Glutamatergic neuron (in vitro differentiated cells): ENCODE measurements at regions not wholly inside any gene's neighbourhood (a gene's known extent, or its start where the extent isn't known, plus 50 kb on each side); places are given as distances from the start of the nearest gene placed in this dataset.
A peak's percentile ranks its signal among the peaks of the same experiment; 100 is the strongest.

Source experiments
- DNase-seq: peaks from one replicate; pipeline ENCODE4 v3.0.0; 2022
- H3K27ac Mint-ChIP-seq: one replicate; pipeline ENCODE4 v1.8.0; 2020; ENCODE audit warnings: mild to moderate bottlenecking, mixed read lengths, inconsistent platforms; ENCODE audit not compliant: unreplicated experiment
- H3K27me3 Mint-ChIP-seq: one replicate; pipeline ENCODE4 v1.8.0; 2020; ENCODE audit warnings: mild to moderate bottlenecking, moderate library complexity, mixed read lengths, inconsistent platforms; ENCODE audit not compliant: unreplicated experiment
- H3K36me3 Mint-ChIP-seq: one replicate; pipeline ENCODE4 v1.8.0; 2020; ENCODE audit warnings: mild to moderate bottlenecking, mixed read lengths, inconsistent platforms; ENCODE audit not compliant: unreplicated experiment
- H3K4me1 Mint-ChIP-seq: one replicate; pipeline ENCODE4 v1.8.0; 2020; ENCODE audit warnings: mild to moderate bottlenecking, low read depth, mixed read lengths, inconsistent platforms; ENCODE audit not compliant: unreplicated experiment
- H3K4me3 Mint-ChIP-seq: one replicate; pipeline ENCODE4 v1.8.0; 2020; ENCODE audit warnings: mild to moderate bottlenecking, mixed read lengths, inconsistent platforms; ENCODE audit not compliant: unreplicated experiment
- H3K9me3 Mint-ChIP-seq: one replicate; pipeline ENCODE4 v1.8.0; 2020; ENCODE audit warnings: mild to moderate bottlenecking, moderate library complexity, mixed read lengths, inconsistent platforms; ENCODE audit not compliant: unreplicated experiment
- TF ChIP-seq, protein P1 (sequence below): fragments of 200-600 bp; sonication (generic); IDR thresholded peaks from one replicate; pipeline ENCODE4 v1.5.0; 2021; ENCODE audit not compliant: partially characterized antibody, unreplicated experiment

DNA sequence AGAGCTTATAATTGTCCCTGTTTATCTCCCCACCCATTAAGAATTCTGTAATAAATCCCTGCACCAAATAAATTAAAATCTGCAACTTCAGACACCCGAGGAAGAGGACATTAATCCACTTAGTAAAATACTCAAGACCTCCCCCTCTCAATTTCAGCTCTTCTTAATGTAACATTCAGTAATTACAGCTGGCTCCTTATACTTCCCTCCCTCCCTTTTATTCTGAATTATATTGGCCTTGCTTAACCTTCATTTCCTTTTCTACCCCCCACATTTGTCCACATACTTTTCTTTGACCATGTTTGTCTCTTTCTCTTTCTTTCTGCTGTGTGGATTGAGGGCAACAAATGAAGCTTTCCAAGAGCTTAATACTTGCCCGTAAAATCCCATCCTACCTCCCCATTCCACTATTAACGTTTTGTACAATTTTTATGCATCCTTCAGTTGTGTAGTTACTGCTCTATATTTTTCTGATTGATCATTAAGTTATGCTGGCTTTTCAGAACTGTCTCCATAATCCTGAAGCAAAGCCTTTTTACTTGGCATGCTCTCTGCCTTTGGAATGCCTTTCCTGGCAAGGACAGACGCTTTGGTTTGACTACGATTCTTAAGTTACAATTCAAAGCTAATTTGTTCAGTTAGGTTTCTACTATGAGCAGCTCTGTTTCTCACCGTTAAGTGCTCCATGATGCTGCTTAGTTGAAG, 580.1 kb downstream of the ZEB2 start:
- no peaks in the 10 kb centered on the region for H3K36me3 Mint-ChIP-seq
- peaks cover 35% of the 10 kb centered on the region for H3K4me1 Mint-ChIP-seq
- H3K27ac Mint-ChIP-seq = no peak overlapping the region
- no peak overlapping the region for H3K4me3 Mint-ChIP-seq
- no peaks in the 10 kb centered on the region for H3K27me3 Mint-ChIP-seq
- no peak for DNase-seq
- H3K9me3 Mint-ChIP-seq = peaks cover 12% of the 10 kb centered on the region
- TF ChIP-seq, protein P1, sequence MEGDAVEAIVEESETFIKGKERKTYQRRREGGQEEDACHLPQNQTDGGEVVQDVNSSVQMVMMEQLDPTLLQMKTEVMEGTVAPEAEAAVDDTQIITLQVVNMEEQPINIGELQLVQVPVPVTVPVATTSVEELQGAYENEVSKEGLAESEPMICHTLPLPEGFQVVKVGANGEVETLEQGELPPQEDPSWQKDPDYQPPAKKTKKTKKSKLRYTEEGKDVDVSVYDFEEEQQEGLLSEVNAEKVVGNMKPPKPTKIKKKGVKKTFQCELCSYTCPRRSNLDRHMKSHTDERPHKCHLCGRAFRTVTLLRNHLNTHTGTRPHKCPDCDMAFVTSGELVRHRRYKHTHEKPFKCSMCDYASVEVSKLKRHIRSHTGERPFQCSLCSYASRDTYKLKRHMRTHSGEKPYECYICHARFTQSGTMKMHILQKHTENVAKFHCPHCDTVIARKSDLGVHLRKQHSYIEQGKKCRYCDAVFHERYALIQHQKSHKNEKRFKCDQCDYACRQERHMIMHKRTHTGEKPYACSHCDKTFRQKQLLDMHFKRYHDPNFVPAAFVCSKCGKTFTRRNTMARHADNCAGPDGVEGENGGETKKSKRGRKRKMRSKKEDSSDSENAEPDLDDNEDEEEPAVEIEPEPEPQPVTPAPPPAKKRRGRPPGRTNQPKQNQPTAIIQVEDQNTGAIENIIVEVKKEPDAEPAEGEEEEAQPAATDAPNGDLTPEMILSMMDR = no peak

DNA sequence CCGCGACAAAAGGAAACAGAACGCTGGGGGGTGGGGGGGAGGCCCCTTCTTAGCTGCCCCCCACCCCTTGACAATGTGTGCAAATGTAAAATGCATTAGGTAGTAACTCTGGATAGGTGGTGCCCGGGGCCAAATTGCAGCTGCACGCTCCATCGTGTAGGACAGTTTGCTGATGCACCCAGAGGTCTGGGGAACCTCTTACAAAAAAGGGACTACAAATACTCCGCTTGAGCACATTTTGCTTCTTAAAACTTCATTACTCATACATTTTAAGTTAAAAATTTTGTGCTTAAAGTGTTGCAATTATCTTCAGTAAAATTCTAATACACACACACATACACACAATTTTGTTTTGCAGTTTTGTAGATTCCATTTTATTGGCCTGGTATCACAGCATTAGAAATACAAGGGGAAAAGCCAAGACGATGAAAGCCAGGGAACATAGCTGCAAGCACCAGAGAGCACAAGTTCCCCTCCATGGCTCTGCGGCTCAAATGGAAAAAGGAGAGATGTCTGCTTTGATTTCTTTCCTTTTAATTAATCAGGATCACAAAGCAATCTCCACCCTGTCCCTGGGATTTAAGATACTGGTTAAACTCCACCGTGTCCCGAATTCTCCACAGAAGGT, 582.1 kb downstream of the ZEB2 start:
- peak overlapping the region; percentile 76 for H3K4me3 Mint-ChIP-seq
- TF ChIP-seq, protein P1 = no peak
- H3K27me3 Mint-ChIP-seq = no peaks in the 10 kb centered on the region
- H3K9me3 Mint-ChIP-seq = peaks cover 12% of the 10 kb centered on the region
- peaks cover 35% of the 10 kb centered on the region for H3K4me1 Mint-ChIP-seq
- no peak overlapping the region for H3K27ac Mint-ChIP-seq
- DNase-seq = no peak
- H3K36me3 Mint-ChIP-seq = no peaks in the 10 kb centered on the region

DNA sequence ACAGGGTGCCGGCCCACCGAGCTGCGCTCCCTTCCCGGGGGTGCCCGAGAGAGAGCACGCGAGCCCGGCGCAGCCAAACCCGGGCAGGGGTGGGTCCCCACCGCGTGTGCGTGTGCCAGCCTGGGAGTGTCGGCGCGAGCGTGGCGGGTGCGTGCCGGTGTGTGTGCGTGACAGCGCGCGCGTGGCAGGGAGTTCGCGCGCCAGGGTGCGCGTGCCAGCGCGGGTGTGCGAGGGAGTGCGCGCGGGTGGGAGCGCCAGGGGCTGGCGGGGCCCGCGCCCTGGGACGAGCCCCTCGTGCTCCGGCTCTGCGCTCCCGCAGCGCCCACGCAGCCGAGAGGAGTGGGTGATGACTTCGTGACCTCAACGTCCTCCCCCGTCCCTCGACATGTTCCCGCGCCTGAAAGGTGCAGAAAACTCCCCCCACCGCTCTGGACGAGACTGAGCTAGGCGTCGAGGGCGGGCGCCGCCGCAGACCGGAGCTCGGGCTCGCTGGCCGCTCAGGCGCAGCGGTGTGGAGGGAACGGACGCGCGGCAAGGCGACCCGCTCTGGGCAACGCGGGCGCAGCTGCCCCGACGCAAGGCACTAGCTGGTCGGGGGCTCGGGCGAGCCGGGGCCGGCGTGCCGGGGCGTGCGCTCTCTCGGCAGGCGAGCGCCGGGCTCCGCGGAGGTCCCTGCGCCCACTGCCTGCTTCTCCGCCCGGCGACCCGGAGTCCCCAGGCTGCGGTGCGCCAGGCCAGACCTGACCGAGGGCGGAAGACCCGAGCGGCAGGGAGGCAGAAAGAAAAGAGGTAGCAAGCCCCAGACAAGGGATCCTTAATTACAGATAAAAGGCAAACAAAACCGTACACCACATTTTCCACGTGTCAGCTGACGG, 582.8 kb downstream of the ZEB2 start:
- H3K4me1 Mint-ChIP-seq = peaks cover 29% of the 10 kb centered on the region

DNA sequence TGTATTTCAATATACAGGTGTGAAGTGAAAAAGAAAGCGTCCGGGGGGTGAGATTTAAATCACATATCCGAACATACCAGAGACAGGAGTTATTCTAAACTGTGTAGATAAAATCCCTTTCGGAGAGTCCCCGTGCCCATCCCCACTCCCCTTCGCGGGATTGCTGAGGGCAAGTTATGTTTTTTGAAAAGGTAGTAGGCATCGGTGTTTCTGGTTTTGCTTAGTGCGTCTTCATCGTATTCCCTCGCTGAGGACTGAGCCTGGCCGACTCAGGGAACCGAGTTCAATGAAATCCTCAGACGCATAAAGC, 583.4 kb downstream of the ZEB2 start:
- no peaks in the 10 kb centered on the region for H3K27me3 Mint-ChIP-seq
- H3K27ac Mint-ChIP-seq = peak overlapping the region; percentile 40
- H3K4me3 Mint-ChIP-seq = peak overlapping the region; percentile 74
- H3K4me1 Mint-ChIP-seq = peaks cover 28% of the 10 kb centered on the region
- DNase-seq = no peak
- no peaks in the 10 kb centered on the region for H3K36me3 Mint-ChIP-seq
- TF ChIP-seq, protein P1 = no peak
- H3K9me3 Mint-ChIP-seq = peaks cover 12% of the 10 kb centered on the region

More for the DNA sequence above, 582.8 kb downstream of the ZEB2 start:
- TF ChIP-seq, protein P1 = no peak
- Mint-ChIP-seq H3K36me3 (no peaks in the 10 kb centered on the region), H3K9me3 (peaks cover 12% of the 10 kb centered on the region), H3K27me3 (no peaks in the 10 kb centered on the region), H3K4me3 (peak overlapping the region; percentile 76), H3K27ac (no peak overlapping the region)
- peak; percentile 75 for DNase-seq

DNA sequence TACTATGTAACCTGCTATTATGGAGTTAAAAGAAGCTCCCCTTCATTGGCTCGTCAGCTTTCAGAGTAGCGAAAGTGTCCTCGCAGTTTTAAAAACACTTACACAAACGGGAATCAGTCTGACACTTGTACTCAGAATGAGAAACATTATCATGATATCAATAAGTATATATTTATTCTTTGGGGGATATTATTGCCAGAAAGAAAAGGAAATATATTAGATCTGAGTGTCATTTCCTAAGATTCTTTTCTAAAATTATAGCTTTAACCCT, 584.5 kb downstream of the ZEB2 start:
- Mint-ChIP-seq H3K4me1 (peaks cover 20% of the 10 kb centered on the region), H3K27ac (no peak overlapping the region), H3K4me3 (no peak overlapping the region), H3K9me3 (peaks cover 10% of the 10 kb centered on the region), H3K36me3 (no peaks in the 10 kb centered on the region), H3K27me3 (no peaks in the 10 kb centered on the region)
- TF ChIP-seq, protein P1 = no peak
- no peak for DNase-seq
